K562 (cell line): ENCODE measurements at regions not wholly inside any gene's neighbourhood (a gene's known extent, or its start where the extent isn't known, plus 50 kb on each side); places are given as distances from the start of the nearest gene placed in this dataset.

Experiments used
- EGR1 ChIP-seq: fragments of 450-650 bp; conservative IDR thresholded peaks from 2 replicates; pipeline ENCODE4 v1.6.1; 2017; ENCODE audit warnings: mild to moderate bottlenecking
- STAG1 ChIP-seq: sonication (generic); formaldehyde crosslinking; IDR thresholded peaks from 2 replicates; pipeline ENCODE4 v1.5.0; 2020; ENCODE audit warnings: missing genetic modification reagents, borderline replicate concordance
- ZNF175 ChIP-seq: fragments of 200-800 bp; sonication (Bioruptor generic); IDR thresholded peaks from 2 replicates; pipeline ENCODE4 v1.6.1; 2016; ENCODE audit warnings: low read depth, mild to moderate bottlenecking, missing genetic modification characterization, missing compliant biosample characterization
- TF ChIP-seq, protein P1 (sequence below), 2 experiments: fragments of 450-650 bp; IDR thresholded peaks; 2 replicates each; pipeline ENCODE4 v1.6.1; 2016; ENCODE audit warnings: mild to moderate bottlenecking in 2 of 2, borderline replicate concordance in 1 of 2, low read depth in 1 of 2, moderate library complexity in 1 of 2
- TF ChIP-seq, protein P2 (sequence below): sonication (generic); formaldehyde crosslinking; IDR thresholded peaks from 2 replicates; pipeline ENCODE4 v1.8.1; 2023; ENCODE audit warnings: mild to moderate bottlenecking, missing genetic modification reagents, moderate library complexity

DNA sequence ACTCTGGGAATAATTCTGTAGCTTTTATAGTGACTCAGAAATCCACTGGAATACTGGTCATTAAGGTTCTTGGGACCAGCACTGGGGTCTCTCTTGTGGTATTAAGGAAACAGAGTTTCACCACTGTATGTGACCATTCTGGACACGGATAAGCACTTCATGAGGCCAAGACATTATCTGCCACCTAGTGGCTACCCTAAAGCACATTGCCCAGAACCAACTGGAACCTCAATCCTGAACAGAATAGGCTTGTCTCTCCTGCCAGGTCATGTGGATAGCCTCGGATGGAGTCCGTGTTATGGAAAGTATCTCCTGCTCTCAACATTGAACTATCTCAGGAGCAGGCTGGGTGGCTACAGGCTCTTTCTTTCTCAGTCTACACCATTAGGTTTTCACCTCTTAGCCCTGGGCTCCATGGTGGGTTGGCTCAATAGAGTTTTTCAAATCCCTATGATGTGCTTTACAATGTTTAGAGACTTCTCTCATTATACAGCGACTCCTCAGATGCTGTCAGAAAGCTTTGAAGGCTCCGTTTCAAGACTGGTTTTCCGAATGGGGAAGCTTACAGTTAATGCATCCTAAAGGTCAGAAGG lies 167.6 kb upstream of the ST8SIA2 start (continued):
- TF ChIP-seq ZNF175 (CRISPR knock-in tag) (no peak), STAG1 (CRISPR knock-in tag) (no peak), EGR1 (no peak)
- TF ChIP-seq, protein P1, sequence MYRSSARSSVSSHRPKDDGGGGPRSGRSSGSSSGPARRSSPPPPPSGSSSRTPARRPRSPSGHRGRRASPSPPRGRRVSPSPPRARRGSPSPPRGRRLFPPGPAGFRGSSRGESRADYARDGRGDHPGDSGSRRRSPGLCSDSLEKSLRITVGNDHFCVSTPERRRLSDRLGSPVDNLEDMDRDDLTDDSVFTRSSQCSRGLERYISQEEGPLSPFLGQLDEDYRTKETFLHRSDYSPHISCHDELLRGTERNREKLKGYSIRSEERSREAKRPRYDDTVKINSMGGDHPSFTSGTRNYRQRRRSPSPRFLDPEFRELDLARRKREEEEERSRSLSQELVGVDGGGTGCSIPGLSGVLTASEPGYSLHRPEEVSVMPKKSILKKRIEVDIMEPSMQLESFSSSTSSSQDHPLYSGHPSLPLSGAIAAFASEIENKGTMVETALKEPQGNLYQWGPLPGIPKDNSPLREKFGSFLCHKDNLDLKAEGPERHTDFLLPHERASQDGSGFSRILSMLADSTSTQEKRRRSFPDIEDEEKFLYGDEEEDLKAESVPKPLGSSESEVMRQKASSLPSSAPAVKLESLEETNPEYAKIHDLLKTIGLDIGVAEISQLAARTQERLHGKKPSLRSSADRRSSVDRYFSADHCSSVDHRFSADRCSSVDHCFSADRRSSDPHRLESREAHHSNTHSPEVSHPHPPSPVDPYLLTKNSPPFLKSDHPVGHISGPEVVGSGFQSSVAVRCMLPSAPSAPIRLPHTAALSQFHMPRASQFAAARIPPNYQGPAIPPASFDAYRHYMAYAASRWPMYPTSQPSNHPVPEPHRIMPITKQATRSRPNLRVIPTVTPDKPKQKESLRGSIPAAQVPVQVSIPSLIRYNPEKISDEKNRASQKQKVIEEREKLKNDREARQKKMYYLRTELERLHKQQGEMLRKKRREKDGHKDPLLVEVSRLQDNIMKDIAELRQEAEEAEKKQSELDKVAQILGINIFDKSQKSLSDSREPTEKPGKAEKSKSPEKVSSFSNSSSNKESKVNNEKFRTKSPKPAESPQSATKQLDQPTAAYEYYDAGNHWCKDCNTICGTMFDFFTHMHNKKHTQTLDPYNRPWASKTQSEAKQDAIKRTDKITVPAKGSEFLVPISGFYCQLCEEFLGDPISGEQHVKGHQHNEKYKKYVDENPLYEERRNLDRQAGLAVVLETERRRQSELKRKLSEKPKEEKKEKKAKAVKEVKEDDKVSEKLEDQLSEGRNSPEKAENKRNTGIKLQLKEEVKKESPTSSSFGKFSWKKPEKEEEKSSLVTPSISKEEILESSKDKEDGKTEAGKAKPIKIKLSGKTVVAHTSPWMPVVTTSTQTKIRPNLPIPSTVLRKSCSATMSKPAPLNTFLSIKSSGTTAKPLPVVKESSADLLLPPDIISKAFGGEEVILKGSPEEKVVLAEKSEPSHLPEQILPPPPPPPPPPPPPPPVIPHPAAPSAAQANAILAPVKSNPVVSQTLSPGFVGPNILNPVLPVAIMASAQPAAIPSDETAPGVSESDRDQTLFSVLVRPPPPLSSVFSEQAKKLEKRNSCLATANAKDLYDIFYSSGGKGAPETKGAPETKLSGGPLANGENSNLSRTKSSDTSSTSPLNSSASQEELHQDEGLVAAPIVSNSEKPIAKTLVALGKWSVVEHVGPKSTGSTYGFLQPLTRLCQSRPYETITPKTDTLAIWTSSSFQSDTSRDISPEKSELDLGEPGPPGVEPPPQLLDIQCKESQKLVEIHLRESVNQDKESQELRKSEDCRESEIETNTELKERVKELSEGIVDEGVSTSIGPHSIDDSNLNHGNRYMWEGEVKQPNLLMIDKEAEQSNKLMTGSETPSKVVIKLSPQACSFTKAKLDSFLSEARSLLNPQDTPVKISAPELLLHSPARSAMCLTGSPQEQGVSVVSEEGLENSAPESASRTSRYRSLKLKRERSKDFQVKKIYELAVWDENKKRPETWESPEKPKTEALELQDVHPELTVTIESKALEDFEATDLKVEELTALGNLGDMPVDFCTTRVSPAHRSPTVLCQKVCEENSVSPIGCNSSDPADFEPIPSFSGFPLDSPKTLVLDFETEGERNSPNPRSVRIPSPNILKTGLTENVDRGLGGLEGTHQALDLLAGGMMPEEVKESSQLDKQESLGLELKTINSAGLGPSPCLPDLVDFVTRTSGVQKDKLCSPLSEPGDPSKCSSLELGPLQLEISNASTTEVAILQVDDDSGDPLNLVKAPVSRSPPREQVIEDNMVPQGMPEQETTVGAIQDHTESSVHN (IDR thresholded peaks at IDR 0.05; ENCODE audit: borderline replicate concordance in 1 of 2, low read depth in 1 of 2), result no peak
- TF ChIP-seq, protein P2, sequence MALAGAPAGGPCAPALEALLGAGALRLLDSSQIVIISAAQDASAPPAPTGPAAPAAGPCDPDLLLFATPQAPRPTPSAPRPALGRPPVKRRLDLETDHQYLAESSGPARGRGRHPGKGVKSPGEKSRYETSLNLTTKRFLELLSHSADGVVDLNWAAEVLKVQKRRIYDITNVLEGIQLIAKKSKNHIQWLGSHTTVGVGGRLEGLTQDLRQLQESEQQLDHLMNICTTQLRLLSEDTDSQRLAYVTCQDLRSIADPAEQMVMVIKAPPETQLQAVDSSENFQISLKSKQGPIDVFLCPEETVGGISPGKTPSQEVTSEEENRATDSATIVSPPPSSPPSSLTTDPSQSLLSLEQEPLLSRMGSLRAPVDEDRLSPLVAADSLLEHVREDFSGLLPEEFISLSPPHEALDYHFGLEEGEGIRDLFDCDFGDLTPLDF (CRISPR knock-in tag), result no peak
- TF ChIP-seq, all 486 proteins: peak for 3
